Fibroblast of skin of right quadriceps (primary cell): ENCODE measurements at regions not wholly inside any gene's neighbourhood (a gene's known extent, or its start where the extent isn't known, plus 50 kb on each side); places are given as distances from the start of the nearest gene placed in this dataset.
"Not testable (repeated sequence)": the region's sequence is repeated elsewhere in the genome, so short reads cannot be mapped to it uniquely, and the experiment has no call there.

Experiments
- DNase-seq: peaks from one replicate; pipeline ENCODE4 v3.0.0-alpha.2; 2013

GRCh38 chr12:70008944-70009343, 183.9 kb downstream of the MYRFL start:
- no peak for DNase-seq

DNA sequence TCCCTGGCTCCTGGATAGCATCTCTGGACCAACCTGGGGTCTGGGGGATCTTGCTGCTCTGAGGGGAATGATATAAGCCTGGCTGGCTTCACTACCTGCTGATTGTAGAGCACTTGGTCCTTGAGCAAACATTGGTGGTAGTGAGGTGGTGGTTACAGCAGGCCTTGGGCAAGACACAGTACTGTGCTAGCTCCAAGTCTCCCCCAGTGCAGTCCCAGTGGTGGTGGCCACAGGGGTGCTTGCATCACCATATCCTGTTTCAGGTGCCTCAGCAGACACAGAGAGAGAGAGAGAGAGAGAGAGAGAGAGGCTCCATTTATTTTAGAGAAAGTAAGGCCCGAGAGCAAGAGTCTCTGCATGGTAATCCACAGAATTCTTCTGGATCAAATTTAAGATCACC, 186.3 kb downstream of the MYRFL start:
- DNase-seq = no peak

DNA sequence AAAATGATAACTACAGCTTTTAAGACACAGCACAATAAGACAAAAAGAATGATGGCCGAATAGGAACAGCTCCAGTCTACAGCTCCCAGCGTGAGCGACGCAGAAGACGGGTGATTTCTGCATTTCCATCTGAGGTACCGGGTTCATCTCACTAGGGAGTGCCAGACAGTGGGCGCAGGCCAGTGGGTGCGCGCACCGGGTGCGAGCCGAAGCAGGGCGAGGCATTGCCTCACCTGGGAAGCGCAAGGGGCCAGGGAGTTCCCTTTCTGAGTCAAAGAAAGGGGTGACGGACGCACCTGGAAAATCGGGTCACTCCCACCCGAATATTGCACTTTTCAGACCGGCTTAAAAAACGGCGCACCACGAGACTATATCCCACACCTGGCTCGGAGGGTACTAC, 188.0 kb downstream of the MYRFL start:
- DNase-seq = not testable (repeated sequence)

DNA sequence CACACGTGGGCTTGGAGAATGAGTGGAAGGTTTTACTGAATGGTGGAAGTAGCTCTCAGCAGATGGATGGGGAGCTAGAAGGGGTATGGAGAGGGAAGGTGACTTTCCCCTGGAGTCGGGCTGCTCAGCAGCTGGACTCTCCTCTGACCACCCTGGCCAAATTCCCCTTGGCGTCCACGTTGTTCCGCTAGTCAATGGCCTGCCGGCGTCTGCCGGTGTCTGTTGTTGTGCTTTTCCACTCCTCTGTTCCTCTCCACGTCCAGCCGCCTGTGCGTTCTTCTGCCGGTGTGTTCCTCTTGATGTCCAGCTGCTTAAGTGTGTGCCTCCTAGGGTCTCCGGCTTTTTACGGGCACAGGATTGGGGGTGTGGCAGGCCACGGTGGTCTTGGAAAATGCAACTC, 203.5 kb downstream of the MYRFL start:
- no peak for DNase-seq

DNA sequence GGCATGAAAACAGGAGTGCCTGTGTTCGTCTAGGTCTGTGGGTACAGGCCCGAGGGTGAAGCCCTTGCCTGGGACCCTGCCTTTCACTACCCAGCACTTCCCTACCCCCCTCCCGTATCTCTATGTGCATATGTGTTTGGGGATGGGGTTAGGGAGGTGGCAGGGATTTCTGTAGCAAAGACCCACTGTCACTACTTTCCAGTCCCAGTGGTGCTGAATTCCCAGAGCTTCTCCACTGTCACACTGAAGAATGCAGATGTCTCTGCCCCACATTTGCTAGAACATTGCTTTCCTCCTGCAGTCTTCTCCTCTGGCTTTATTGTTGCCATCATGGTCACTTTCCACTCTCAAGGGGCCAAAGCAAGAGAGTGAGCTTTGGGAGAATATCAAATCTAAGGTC, 203.9 kb downstream of the MYRFL start:
- DNase-seq = no peak

- no peak for DNase-seq
These were observed 206.0 kb downstream of the MYRFL start for GRCh38 chr12:70031046-70031445.

DNA sequence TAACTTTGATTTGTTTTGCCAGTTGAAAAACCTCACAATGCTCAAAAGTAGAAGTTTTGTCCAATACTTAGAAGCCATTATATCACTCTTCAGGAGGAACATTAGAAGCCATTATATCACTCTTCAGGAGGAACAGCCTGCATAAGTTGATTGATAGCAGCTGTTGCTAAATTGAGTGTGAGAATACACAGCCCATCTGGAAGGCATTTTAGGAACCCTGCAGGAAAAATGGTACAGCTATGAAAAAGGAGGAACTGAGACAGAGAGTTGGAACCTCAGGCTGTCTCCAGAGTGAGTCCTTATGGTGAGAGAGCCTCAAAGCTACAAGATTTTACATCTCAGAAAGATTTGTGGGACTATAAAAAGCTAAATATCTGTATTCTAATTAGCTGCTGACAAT, 207.0 kb downstream of the MYRFL start:
- peak; percentile 52 for DNase-seq

GRCh38 chr12:70033310-70033709, 208.3 kb downstream of the MYRFL start:
- no peak for DNase-seq

DNA sequence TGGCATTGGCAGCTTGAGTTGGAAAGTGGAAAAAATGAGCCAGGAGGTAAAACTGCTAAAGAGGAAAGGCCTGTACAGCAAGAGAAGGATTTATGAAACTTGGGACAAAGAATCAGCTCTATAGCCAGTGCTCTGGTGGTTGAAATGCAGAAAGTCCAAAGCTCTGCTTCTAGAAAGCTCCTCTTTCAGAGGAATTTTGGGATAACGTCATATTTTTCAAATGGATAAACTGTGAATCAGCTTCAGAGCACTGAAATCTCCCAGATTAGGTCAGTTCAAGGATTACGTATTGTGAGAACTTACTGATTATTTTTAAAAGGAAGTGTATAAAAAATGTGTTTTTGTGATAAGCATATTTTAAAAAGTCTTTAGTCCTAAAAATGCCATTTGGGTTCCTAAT, 203.1 kb upstream of the CNOT2 start:
- DNase-seq = peak; percentile 39

DNA sequence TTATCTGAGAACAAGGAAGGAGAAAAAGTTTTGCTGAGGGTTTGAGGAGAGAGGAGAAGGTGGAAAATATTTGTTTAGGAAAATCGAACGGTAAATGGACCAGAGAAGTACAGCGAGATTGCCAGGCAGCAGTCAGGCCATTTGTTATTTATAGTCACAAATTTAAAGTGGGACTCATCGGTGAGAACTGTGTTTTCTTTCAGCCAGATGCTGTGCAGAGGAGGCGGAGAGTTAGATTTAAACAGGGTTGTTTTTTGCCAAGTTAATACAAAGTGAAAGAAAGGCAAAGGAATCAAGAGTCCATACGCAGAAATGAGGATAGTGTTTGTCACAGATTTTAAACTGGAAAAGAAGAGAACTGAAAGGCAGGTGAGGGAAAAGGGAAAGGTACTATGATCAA, 200.6 kb upstream of the CNOT2 start:
- no peak for DNase-seq

DNA sequence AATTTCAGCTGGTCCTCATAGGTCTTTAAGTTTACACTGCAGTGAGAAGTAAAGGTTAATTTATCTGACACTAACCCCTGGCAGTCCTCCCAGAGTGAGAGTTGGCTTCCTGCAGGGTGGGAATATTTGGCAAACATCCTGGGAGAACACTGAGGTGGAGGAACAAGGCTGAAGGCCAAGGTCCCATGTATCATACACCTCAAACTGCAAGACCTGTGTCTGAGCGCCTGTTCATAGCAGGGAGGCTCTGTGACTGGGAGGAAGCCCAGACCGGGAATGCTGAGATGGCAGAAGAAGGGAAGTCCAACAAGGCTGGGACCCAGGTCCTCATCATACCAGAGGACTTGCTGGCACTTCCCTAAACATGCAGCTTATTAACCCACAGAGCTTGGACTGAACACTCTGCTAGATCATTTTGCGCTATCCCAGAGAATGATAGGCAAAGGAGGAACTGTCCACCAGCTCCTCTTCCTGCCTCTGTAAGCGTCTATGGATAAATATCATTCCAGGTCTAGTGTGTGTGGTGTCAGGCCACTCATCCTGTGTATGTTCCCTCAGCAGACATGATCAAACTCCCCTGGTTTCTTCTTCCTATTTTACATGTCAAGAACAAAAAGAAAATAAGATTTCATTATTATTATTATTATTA, 199.6 kb upstream of the CNOT2 start:
- DNase-seq = peak; percentile 14

DNA sequence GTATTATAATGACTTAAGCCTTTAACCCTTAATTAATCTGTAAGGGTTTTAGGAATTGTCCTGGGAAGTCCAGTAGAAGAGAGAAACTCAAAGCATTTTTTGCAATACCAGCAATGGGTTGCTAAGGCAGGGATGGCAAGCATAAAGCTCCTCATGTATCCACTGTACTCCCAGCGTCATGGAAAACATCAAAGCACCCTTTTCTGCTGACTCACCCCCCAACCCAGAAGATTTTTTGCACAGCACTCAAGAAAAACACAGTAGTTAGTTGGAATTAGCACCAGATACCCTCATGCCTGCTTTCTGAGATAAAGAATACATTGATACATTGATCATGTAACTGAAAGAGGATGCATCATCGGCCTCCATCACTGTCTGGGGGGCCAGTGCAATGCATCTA, 199.1 kb upstream of the CNOT2 start:
- peak; percentile 50 for DNase-seq

DNA sequence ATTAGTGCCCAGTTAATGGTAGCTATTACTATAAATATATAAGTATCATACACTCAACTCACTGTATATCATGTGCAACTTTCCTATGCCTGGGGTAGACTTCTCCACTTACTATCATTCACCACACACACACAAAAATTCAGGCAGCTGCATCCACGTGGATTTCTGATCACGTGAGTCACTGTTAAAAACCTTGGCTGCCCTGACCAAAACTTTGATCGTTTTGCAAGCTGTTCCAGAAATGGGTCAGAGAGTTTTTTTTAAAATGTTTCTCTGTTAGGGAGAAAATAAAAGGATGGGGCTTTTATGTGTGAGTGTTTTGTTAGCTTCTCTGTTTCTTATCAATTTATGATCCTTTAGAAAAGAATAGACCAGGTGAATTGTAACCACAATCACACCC, 198.2 kb upstream of the CNOT2 start:
- peak; percentile 78 for DNase-seq

GRCh38 chr12:70045514-70045913, 197.7 kb upstream of the CNOT2 start:
- no peak for DNase-seq

GRCh38 chr12:70048521-70049250, 194.5 kb upstream of the CNOT2 start:
- DNase-seq = no peak

GRCh38 chr12:70049596-70050360, 193.5 kb upstream of the CNOT2 start:
- no peak for DNase-seq

DNA sequence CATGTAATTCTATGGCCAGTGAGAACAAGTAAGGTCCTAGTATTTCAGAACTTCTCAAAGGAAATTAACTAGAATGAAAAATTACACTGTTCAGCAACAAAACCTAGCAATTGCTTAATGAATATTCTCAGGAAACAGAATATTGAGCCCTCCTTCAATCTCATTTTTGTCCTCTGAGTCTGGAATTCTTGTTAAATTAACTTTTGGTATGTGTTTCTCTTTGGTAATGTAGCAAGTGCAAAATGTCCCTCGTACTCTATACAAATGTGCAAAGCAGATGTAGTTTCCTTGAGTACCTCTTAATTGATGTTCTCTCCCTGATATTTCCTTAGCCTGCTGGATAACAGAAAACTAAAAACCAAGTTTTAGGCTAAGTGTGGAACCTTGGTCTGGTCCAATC, 190.8 kb upstream of the CNOT2 start:
- DNase-seq = peak; percentile 23

DNA sequence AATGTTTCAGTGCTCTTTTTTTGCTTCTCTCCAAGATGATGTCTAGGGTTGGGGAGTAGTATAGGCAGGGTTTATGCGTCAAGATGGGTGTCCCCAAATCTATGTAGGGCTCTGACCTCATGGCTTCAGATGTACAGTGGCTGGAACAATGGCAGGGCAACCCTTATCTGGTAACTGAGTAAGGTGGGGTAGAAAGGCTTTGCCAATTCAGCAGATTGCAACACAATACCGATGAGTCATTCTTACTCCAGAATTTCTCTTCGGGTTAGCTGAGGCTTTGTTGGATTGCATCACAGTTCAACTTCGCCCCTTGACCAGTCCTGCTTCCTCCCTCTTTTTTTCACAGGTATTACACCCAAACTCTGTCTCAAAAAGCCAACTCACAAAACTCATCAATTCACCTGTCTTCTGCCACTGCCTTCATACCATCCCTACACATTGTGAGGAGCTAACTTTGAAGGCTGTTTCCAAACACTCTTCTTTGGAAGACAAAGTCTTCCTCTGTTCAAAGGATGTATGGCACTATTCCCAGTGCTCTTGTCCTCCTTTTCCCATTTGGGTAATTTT, 190.2 kb upstream of the CNOT2 start:
- peak; percentile 73 for DNase-seq

GRCh38 chr12:70059373-70059772, 183.9 kb upstream of the CNOT2 start:
- no peak for DNase-seq

DNA sequence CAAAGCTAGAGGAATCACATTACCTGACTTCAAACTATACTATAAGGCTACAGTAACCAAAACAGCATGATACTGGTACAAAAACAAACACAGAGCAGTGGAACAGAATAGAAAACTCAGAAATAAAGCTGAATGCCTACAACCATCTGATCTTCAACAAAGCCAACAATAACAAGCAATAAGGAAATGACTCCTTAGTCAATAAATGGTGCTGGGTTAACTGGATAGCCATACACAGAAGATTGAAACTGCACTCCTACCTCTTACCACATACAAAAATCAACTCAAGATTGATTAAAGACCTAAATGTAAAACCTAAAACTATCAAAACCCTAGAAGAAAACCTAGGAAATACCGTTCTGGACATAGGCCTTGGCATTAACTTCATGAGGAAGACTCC, 182.6 kb upstream of the CNOT2 start:
- no peak for DNase-seq

DNA sequence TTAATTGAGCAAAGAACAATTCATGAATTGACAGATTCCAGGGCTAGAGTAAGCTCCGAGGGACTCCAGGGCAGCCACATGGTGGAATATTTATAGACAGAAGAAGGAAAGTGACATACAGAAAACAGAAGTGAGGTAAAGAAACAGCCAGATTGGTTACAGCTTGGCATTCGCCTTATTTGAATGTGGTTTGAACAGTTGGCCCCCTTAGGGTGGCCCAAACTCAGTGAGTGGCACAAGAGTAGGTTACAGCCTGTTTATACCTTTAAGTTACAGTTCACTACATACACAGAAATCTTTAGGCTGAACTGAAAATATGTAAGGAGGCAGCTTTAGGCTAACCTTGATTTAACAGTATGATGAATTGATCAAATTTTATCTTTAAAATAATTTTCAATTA, 174.5 kb upstream of the CNOT2 start:
- no peak for DNase-seq

DNA sequence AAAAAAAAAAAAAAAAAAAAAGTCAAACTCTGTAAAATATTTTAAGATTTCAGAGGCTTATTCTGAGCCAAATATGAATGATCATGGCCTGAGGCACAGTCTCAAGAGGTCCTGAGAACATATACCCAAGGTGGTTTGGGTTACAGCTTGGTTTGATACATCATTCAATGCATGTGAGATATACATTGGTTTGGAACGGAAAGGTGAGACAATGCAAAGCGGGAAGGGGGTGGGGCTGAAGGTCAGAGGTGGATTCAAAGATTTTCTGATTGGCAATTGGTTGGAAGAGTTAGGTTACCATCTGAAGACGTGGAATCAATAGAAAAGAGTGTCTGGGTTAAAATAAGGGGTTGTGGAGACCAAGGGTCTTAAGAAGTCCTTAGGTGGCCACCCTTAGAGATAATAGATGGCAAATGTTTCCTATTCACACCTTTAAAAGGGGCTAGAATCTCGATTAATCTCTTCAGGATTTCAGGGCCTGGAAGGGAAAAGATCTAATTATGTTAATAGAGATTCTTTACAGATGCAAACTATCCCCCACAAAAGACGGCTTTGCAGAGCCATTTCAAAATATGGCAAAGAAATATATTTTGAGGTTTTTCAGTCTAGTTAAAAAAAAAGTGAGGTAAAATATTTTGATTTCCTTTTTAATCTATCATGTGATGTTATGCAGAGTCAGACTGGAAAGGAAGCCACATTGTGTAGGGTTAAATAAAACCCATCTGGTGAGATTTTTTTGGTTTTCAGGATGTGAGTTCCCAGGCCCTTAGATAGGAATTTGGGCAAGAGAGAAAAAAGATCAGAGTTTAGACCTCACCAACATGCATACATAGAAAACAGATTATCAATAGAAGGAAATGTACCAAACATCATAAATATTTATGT, 173.8 kb upstream of the CNOT2 start:
- DNase-seq = peak; percentile 46
